CD8-positive, alpha-beta memory T cell (primary cell): ENCODE measurements at regions not wholly inside any gene's neighbourhood (a gene's known extent, or its start where the extent isn't known, plus 50 kb on each side); places are given as distances from the start of the nearest gene placed in this dataset.

Experiments used
- CTCF ChIA-PET: fragments of 350-600 bp; sonication (Branson Sonifier 250); formaldehyde crosslinking; loops from one replicate; lab custom pipeline; 2021; ENCODE audit warnings: antibody characterized with exemption; lab: Charles Lee
- POLR2A ChIA-PET: fragments of 350-600 bp; sonication (Branson Sonifier 250); formaldehyde crosslinking; loops from one replicate; lab custom pipeline; 2021; ENCODE audit warnings: antibody characterized with exemption; lab: Charles Lee
- DNase-seq, 5 donors: peaks; one replicate each; pipeline versions ENCODE4 v3.0.0 to v3.0.0-alpha.2; 2020 to 2022; ENCODE audit warnings: mixed read lengths in 1 of 5
- H3K27ac ChIP-seq: one replicate; pipeline ENCODE4 v1.7.0; 2013; ENCODE audit warnings: low read depth, mild to moderate bottlenecking, low read length, moderate library complexity
- H3K27me3 ChIP-seq: 2 replicates; pipeline ENCODE4 v1.7.0; 2013; ENCODE audit warnings: low read length, mild to moderate bottlenecking; ENCODE audit not compliant: insufficient read depth, poor library complexity, severe bottlenecking
- H3K36me3 ChIP-seq: 2 replicates; pipeline ENCODE4 v1.7.0; 2013; ENCODE audit warnings: mild to moderate bottlenecking, low read length, moderate library complexity; ENCODE audit not compliant: insufficient read depth
- H3K4me1 ChIP-seq: 2 replicates; pipeline ENCODE4 v1.7.0; 2013; ENCODE audit warnings: mild to moderate bottlenecking, low read length, moderate library complexity; ENCODE audit not compliant: insufficient read depth
- H3K4me3 ChIP-seq: 2 replicates; pipeline ENCODE4 v1.7.0; 2013; ENCODE audit warnings: mild to moderate bottlenecking, low read length
- H3K9me3 ChIP-seq: 2 replicates; pipeline ENCODE4 v1.7.0; 2013; ENCODE audit warnings: mild to moderate bottlenecking, low read length
- H3K27ac Mint-ChIP-seq, 8 donors: one replicate each; pipeline ENCODE4 v1.8.0; 2020 to 2021; ENCODE audit warnings: mixed read lengths in 8 of 8, mild to moderate bottlenecking in 6 of 8, inconsistent platforms in 3 of 8, moderate library complexity in 3 of 8
- H3K27me3 Mint-ChIP-seq, 2 donors: one replicate each; pipeline ENCODE4 v1.8.0; 2020 to 2021; ENCODE audit warnings: mixed read lengths in 2 of 2, mild to moderate bottlenecking in 1 of 2, moderate library complexity in 1 of 2
- H3K36me3 Mint-ChIP-seq, 3 donors: one replicate each; pipeline ENCODE4 v1.8.0; 2020 to 2021; ENCODE audit warnings: mixed read lengths in 3 of 3, inconsistent platforms in 1 of 3, mild to moderate bottlenecking in 1 of 3
- H3K4me1 Mint-ChIP-seq, 3 donors: one replicate each; pipeline ENCODE4 v1.8.0; 2020 to 2021; ENCODE audit warnings: mixed read lengths in 3 of 3, inconsistent platforms in 1 of 3, mild to moderate bottlenecking in 1 of 3
- H3K4me3 Mint-ChIP-seq, 7 donors: one replicate each; pipeline ENCODE4 v1.8.0; 2020 to 2021; ENCODE audit warnings: mixed read lengths in 7 of 7, mild to moderate bottlenecking in 6 of 7, moderate library complexity in 4 of 7, inconsistent platforms in 2 of 7
- H3K9me3 Mint-ChIP-seq, 5 donors: one replicate each; pipeline ENCODE4 v1.8.0; 2020 to 2022; ENCODE audit warnings: mixed read lengths in 5 of 5, mild to moderate bottlenecking in 3 of 5, moderate library complexity in 2 of 5, inconsistent platforms in 1 of 5

DNA sequence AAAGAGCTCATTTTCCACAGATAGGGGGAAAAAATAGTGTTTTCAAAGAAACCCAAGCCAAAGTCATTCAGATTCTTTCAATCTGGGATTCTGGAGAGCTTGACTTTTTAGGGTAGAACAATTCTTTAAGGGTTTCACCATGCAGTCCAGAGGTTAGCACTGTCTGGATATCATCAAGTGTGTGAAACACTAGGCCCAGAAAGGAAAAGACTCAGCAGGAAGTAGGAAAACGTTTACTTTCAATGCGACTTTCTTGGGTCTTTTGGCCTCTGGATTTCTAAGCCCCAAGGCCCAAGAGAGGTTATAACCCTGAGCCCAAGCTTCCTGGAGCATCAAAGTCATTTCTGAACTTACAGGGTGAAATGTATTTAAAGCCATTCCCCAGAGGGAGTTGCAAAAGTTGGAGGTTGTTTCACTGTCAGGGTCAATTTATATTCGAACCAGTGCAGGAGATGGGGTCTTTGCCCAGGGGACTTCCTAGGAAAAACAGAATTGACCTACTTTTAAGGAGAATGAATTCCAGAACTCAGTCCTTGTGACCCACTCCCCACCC is 158.0 kb downstream of the C7orf25 start:
- Mint-ChIP-seq H3K4me3 (no peak overlapping the region), H3K27me3 (peaks cover 2 to 7% of the 10 kb centered on the region in 2 donors), H3K27ac (no peak overlapping the region), H3K36me3 (no peaks in the 10 kb centered on the region), H3K9me3 (peaks cover 0 to 4% (median 2%) of the 10 kb centered on the region in 5 donors), H3K4me1 (no peaks in the 10 kb centered on the region)
- H3K9me3 ChIP-seq: no peaks in the 10 kb centered on the region
- no peak overlapping the region for H3K4me3 ChIP-seq
- H3K36me3 ChIP-seq: no peaks in the 10 kb centered on the region
- POLR2A ChIA-PET: no interaction called here
- H3K4me1 ChIP-seq: no peaks in the 10 kb centered on the region
- H3K27me3 ChIP-seq: no peaks in the 10 kb centered on the region
- no peak for DNase-seq
- CTCF ChIA-PET: no interaction called here
- no peak overlapping the region for H3K27ac ChIP-seq

DNA sequence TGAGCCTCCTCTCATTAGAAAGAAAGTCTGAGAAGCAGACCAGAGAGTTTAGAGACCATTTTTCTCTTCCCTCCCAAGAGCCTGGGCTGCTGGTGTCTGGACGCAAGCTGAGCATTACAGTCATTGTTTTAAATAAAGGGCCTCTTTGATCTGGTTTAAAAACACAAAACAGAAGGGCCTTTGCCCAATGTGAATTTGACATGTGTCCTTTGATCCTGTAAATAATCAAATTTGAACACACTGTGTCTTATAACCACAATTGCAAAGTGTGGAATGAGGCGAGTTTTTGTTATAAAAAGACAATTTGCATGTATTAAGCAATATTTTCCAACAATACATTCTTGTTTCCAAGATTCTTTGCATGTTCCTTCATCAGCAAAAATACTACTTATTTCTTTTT is 158.5 kb downstream of the C7orf25 start:
- Histone ChIP-seq H3K36me3 (no peaks in the 10 kb centered on the region), H3K9me3 (no peaks in the 10 kb centered on the region), H3K27ac (no peak overlapping the region), H3K27me3 (no peaks in the 10 kb centered on the region), H3K4me3 (no peak overlapping the region), H3K4me1 (no peaks in the 10 kb centered on the region)
- Mint-ChIP-seq H3K27ac (no peak overlapping the region), H3K4me1 (no peaks in the 10 kb centered on the region), H3K36me3 (no peaks in the 10 kb centered on the region), H3K27me3 (peaks cover 2 to 7% of the 10 kb centered on the region in 2 donors), H3K9me3 (peaks cover 0 to 4% (median 0%) of the 10 kb centered on the region in 5 donors), H3K4me3 (no peak overlapping the region)
- ChIA-PET CTCF (no interaction called here), POLR2A (no interaction called here)
- DNase-seq: no peak

DNA sequence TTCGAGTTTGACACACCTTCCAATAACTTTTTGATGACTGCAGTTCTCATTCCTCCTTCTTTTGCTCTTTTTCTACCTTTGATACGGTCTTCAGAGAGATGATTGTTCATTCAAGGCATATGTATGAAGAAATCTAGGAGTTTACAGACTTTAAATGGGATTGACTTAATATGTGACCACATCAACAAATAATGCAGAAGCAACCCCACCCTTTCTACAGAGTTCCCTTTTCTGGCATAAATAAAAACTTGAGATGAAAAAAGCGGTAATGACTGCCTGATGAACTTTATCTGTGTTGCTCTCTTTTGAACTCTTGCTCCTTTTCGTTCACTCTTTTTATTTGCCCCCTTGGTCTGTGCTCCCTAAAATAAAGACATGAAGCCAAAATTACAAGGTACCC is 161.7 kb downstream of the C7orf25 start:
- Mint-ChIP-seq H3K27me3 (peaks cover 2 to 7% of the 10 kb centered on the region in 2 donors), H3K36me3 (no peaks in the 10 kb centered on the region), H3K4me1 (no peaks in the 10 kb centered on the region), H3K4me3 (no peak overlapping the region), H3K27ac (no peak overlapping the region), H3K9me3 (peaks cover 0 to 8% (median 0%) of the 10 kb centered on the region in 5 donors)
- no peaks in the 10 kb centered on the region for H3K4me1 ChIP-seq
- no peak overlapping the region for H3K4me3 ChIP-seq
- H3K27me3 ChIP-seq: no peaks in the 10 kb centered on the region
- no peaks in the 10 kb centered on the region for H3K36me3 ChIP-seq
- DNase-seq: no peak
- H3K27ac ChIP-seq: no peak overlapping the region
- CTCF ChIA-PET: no interaction called here
- H3K9me3 ChIP-seq: no peaks in the 10 kb centered on the region
- POLR2A ChIA-PET: no interaction called here

DNA sequence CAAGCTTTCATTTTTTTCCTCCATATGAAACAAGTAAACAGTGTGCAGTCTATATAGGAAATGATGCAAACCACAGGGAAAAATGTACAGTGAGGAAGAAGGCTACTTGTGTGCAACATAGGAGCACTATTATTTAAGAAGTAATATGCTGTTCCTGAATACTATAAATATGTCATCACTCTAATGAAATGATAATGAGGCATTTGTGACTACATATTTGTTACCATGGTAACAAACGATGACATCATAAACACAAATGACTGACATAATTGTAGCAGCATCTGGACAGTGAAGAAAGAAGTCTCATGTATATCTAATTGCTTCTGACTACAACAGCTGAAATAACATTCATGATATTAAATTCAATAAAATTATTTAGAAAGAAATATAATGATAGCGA is 164.8 kb downstream of the C7orf25 start:
- H3K36me3 Mint-ChIP-seq: no peaks in the 10 kb centered on the region
- H3K4me3 Mint-ChIP-seq: no peak overlapping the region
- Histone ChIP-seq H3K36me3 (no peaks in the 10 kb centered on the region), H3K4me1 (no peaks in the 10 kb centered on the region), H3K4me3 (no peak overlapping the region), H3K27ac (no peak overlapping the region), H3K9me3 (no peaks in the 10 kb centered on the region), H3K27me3 (no peaks in the 10 kb centered on the region)
- peaks cover 0 to 9% (median 2%) of the 10 kb centered on the region in 5 donors for H3K9me3 Mint-ChIP-seq
- ChIA-PET POLR2A (no interaction called here), CTCF (no interaction called here)
- no peaks in the 10 kb centered on the region for H3K4me1 Mint-ChIP-seq
- H3K27ac Mint-ChIP-seq: no peak overlapping the region
- H3K27me3 Mint-ChIP-seq: no peaks in the 10 kb centered on the region
- no peak for DNase-seq

DNA sequence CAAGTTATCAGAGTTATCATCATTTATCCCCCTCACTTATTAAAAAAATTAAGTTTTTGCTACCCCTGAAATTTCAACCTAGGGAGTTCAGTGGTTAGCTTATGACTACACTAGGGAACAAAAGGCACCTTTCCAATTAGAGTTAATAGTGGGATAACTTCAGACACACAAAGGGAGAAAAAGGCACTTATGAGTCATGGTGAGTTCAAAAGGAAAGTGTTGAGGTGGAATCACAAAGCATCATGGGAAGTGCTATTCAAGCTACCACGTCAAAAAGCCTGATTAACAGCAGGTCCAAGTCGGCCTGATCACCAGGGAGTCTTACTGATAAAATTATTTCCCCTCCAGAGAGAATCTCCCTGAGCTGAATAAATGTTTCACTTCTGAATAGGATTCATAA is 165.7 kb downstream of the C7orf25 start:
- ChIA-PET CTCF (no interaction called here), POLR2A (no interaction called here)
- Histone ChIP-seq H3K27me3 (no peaks in the 10 kb centered on the region), H3K4me3 (no peak overlapping the region), H3K27ac (no peak overlapping the region), H3K9me3 (no peaks in the 10 kb centered on the region), H3K36me3 (no peaks in the 10 kb centered on the region), H3K4me1 (no peaks in the 10 kb centered on the region)
- Mint-ChIP-seq H3K27ac (no peak overlapping the region), H3K4me1 (no peaks in the 10 kb centered on the region), H3K4me3 (no peak overlapping the region), H3K36me3 (no peaks in the 10 kb centered on the region), H3K27me3 (no peaks in the 10 kb centered on the region), H3K9me3 (peaks cover 0 to 9% (median 2%) of the 10 kb centered on the region in 5 donors)
- DNase-seq: no peak

DNA sequence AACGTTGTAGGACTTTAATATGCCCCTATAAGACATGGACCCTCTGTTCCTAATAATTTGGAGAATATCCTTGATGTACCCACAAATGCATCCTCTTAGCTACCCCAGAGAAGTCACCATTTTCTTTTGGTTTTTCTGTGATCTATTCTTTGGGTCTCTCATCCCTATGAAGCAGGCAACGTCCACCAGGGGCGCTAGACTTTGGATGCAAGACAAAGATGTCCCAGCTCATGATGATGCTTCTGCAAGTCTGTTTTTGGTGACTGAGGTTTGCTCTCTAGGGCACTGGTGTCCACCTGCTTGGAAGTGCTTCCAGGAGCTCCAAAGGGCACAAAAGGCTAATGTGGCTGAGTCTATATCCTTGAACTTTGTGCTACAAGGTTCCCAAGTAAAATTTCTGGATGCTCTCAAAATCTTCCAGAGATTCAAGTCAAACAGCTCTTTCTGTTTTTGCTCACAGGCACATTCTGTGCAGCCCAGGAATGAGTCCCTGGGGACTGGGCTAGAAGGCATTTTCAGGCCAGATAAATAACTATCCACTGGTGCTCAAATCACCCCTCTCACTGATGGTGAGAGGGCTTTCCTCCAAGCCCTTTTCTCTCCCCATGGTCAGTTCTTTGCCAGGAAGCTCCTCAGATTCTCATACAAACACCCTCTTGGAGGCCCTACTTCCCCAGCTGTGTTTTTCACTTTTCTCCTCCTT is 166.4 kb downstream of the C7orf25 start:
- CTCF ChIA-PET: no interaction called here

DNA sequence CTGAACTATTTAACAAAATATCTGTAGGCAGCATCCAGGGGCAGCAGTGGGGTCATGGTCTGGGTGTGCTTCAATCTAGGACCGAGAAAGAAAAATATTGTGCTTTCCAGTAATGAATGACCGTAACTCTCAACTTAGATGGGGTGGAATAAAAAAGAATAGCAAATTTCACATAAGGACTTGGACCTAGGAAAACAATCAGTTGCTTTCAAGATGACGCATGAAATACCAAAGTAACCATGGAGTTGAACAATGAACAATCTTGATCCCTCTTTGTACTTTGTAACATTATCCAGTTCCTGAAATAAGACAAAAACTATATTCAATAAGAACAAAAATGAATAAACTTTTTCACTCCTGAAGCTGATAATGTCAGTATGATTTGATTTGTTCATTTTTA is 167.1 kb downstream of the C7orf25 start:
- H3K9me3 Mint-ChIP-seq: peaks cover 0 to 9% (median 2%) of the 10 kb centered on the region in 5 donors
- H3K36me3 Mint-ChIP-seq: no peaks in the 10 kb centered on the region

More for the DNA sequence above, 166.4 kb downstream of the C7orf25 start:
- no peaks in the 10 kb centered on the region for H3K36me3 ChIP-seq
- H3K36me3 Mint-ChIP-seq: no peaks in the 10 kb centered on the region
- peaks cover 0 to 9% (median 2%) of the 10 kb centered on the region in 5 donors for H3K9me3 Mint-ChIP-seq
- H3K9me3 ChIP-seq: no peaks in the 10 kb centered on the region
- H3K27ac Mint-ChIP-seq: no peak overlapping the region
- no peaks in the 10 kb centered on the region for H3K27me3 Mint-ChIP-seq
- no peaks in the 10 kb centered on the region for H3K4me1 ChIP-seq
- no peaks in the 10 kb centered on the region for H3K4me1 Mint-ChIP-seq
- H3K4me3 ChIP-seq: no peak overlapping the region
- no peak overlapping the region for H3K27ac ChIP-seq
- no peaks in the 10 kb centered on the region for H3K27me3 ChIP-seq
- H3K4me3 Mint-ChIP-seq: no peak overlapping the region
- POLR2A ChIA-PET: no interaction called here
- no peak for DNase-seq

DNA sequence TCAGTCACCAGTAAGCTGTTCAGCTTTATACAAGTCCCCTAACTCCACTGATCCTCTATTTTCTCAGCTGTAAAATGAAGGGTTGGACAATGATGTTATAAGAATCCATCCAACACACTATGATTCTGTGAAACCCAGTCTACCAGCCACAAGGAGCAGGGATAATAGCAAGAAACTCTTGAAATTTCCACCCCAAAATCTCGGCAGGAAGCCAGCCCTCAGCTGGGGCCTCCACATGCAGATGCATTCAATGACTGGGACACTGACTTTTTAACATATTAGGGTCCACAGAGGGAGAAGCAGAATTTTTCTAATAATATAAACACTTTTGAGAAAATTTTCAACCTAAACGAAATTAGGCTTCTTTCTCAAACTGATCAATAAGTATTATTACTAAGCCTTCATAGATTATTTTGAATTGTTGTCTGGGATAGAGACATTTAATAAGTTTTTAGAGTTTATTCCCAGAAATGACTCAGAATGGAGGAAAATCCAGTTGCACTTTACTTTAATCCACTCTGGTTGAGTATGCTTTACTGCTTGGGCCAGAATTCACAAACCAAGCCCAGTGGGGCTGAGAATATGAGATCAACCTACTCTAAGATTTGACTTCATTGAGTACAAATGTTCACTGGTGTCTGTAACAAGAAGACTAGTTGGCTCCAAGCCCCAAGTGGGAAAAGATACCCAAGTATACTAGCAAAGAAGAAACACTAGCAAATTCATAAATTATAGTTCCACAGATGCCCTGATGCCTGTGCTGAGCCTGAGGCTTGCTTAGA is 168.6 kb downstream of the C7orf25 start:
- Histone ChIP-seq H3K4me1 (no peaks in the 10 kb centered on the region), H3K36me3 (no peaks in the 10 kb centered on the region), H3K4me3 (no peak overlapping the region), H3K27ac (no peak overlapping the region), H3K9me3 (no peaks in the 10 kb centered on the region), H3K27me3 (no peaks in the 10 kb centered on the region)
- Mint-ChIP-seq H3K36me3 (no peaks in the 10 kb centered on the region), H3K27ac (no peak overlapping the region), H3K27me3 (peaks cover 0 to 1% of the 10 kb centered on the region in 2 donors), H3K4me3 (no peak overlapping the region), H3K4me1 (no peaks in the 10 kb centered on the region), H3K9me3 (peaks cover 0 to 9% (median 2%) of the 10 kb centered on the region in 5 donors)
- no peak for DNase-seq
- ChIA-PET CTCF (no interaction called here), POLR2A (no interaction called here)

More for the DNA sequence above, 167.1 kb downstream of the C7orf25 start:
- H3K27me3 ChIP-seq: no peaks in the 10 kb centered on the region
- Mint-ChIP-seq H3K4me3 (no peak overlapping the region), H3K27ac (no peak overlapping the region), H3K4me1 (no peaks in the 10 kb centered on the region), H3K27me3 (no peaks in the 10 kb centered on the region)
- ChIA-PET POLR2A (no interaction called here), CTCF (no interaction called here)
- no peak overlapping the region for H3K27ac ChIP-seq
- H3K4me3 ChIP-seq: no peak overlapping the region
- H3K9me3 ChIP-seq: no peaks in the 10 kb centered on the region
- no peak for DNase-seq
- H3K4me1 ChIP-seq: no peaks in the 10 kb centered on the region
- no peaks in the 10 kb centered on the region for H3K36me3 ChIP-seq
